ENCODE measurements at regions not wholly inside any gene's neighbourhood (a gene's known extent, or its start where the extent isn't known, plus 50 kb on each side); places are given as distances from the start of the nearest gene placed in this dataset.

- H3K4me1 Mint-ChIP-seq = peaks cover 85% of the 10 kb centered on the region
- no peaks in the 10 kb centered on the region for H3K36me3 Mint-ChIP-seq (ENCODE audit: low read depth)
- no peaks in the 10 kb centered on the region for H3K9me3 Mint-ChIP-seq
- peak overlapping the region; percentile 82 to 97 (median 97) for H3K27ac Mint-ChIP-seq
- TF ChIP-seq CTCF (IDR thresholded peaks at IDR 0.05; ENCODE audit: unreplicated experiment in 3 of 3) = peak in 1 of 3 experiments; percentile 21
- H3K27me3 Mint-ChIP-seq (ENCODE audit: low read depth) = no peaks in the 10 kb centered on the region
- H3K4me3 Mint-ChIP-seq = peak overlapping the region in 2 of 3 experiments; percentile 10 to 59
These were observed 180.0 kb upstream of the INHBA start for GRCh38 chr7:41882745-41883420.

- no peak for TF ChIP-seq CTCF (IDR thresholded peaks at IDR 0.05; ENCODE audit: unreplicated experiment in 3 of 3)
- H3K27me3 Mint-ChIP-seq (ENCODE audit: low read depth) = no peaks in the 10 kb centered on the region
- peak overlapping the region in 1 of 3 experiments; percentile 36 for H3K4me3 Mint-ChIP-seq
- no peaks in the 10 kb centered on the region for H3K9me3 Mint-ChIP-seq
- H3K27ac Mint-ChIP-seq = peak overlapping the region; percentile 82 to 97 (median 97)
- no peaks in the 10 kb centered on the region for H3K36me3 Mint-ChIP-seq (ENCODE audit: low read depth)
- peaks cover 84% of the 10 kb centered on the region for H3K4me1 Mint-ChIP-seq
These were observed 179.4 kb upstream of the INHBA start for GRCh38 chr7:41882256-41882655.

GRCh38 chr7:41881331-41882130 lies 178.6 kb upstream of the INHBA start:
- no peaks in the 10 kb centered on the region for H3K36me3 Mint-ChIP-seq (ENCODE audit: low read depth)
- no peak for TF ChIP-seq CTCF (IDR thresholded peaks at IDR 0.05; ENCODE audit: unreplicated experiment in 3 of 3)
- H3K27me3 Mint-ChIP-seq (ENCODE audit: low read depth) = no peaks in the 10 kb centered on the region
- no peaks in the 10 kb centered on the region for H3K9me3 Mint-ChIP-seq
- H3K4me3 Mint-ChIP-seq = no peak overlapping the region
- H3K4me1 Mint-ChIP-seq = peaks cover 86% of the 10 kb centered on the region
- H3K27ac Mint-ChIP-seq = peak overlapping the region; percentile 82 to 97 (median 97)

GRCh38 chr7:41880107-41880506 lies 177.2 kb upstream of the INHBA start:
- no peak for TF ChIP-seq CTCF (IDR thresholded peaks at IDR 0.05; ENCODE audit: unreplicated experiment in 3 of 3)
- Mint-ChIP-seq H3K27me3 (ENCODE audit: low read depth) (peaks cover 3% of the 10 kb centered on the region), H3K27ac (peak overlapping the region; percentile 62 to 97 (median 88)), H3K9me3 (no peaks in the 10 kb centered on the region), H3K4me3 (peak overlapping the region in 1 of 3 experiments; percentile 7), H3K4me1 (peaks cover 73% of the 10 kb centered on the region), H3K36me3 (ENCODE audit: low read depth) (no peaks in the 10 kb centered on the region)

- TF ChIP-seq CTCF (IDR thresholded peaks at IDR 0.05; ENCODE audit: unreplicated experiment in 3 of 3) = no peak
- H3K4me3 Mint-ChIP-seq = peak overlapping the region in 2 of 3 experiments; percentile 10 to 33
- H3K36me3 Mint-ChIP-seq (ENCODE audit: low read depth) = no peaks in the 10 kb centered on the region
- H3K4me1 Mint-ChIP-seq = peaks cover 66% of the 10 kb centered on the region
- peak overlapping the region; percentile 62 to 97 (median 88) for H3K27ac Mint-ChIP-seq
- peaks cover 3% of the 10 kb centered on the region for H3K27me3 Mint-ChIP-seq (ENCODE audit: low read depth)
- H3K9me3 Mint-ChIP-seq = no peaks in the 10 kb centered on the region
These were observed 176.5 kb upstream of the INHBA start for GRCh38 chr7:41879403-41879802.
